ENCODE measurements at regions not wholly inside any gene's neighbourhood (a gene's known extent, or its start where the extent isn't known, plus 50 kb on each side); places are given as distances from the start of the nearest gene placed in this dataset.

DNA sequence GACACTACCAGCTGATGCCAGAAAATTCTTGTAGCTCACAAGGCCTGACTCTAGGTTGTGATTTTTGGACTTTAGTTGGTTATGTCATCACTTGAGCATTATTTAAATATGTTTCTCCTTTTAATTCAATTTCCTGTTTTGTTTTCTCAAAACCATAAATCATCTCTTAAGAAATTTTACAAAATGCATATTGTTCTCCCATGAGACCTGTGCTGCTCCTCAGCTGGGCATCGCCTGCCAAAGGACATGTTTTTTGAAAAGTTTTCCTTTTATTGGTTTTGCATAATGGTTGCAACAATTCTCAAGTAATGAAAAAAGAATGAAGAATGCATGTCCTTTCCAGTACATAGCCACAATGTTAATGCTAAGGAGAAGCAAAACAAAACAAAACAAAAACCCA is 204.7 kb upstream of the LYPLAL1 start:
- no peak for DNase-seq (ENCODE audit: low read depth, low spot score)
- TF ChIP-seq EZH2 (IDR thresholded peaks at IDR 0.05) = no peak
- H3K36me3 ChIP-seq (ENCODE audit: insufficient read depth, low read length) = no peaks in the 10 kb centered on the region
- no peak overlapping the region for H3K4me3 ChIP-seq
- H3K9me3 ChIP-seq (ENCODE audit: low read depth, low read length) = no peaks in the 10 kb centered on the region
- H3K9ac ChIP-seq (ENCODE audit: insufficient read length) = no peak overlapping the region
- H3K27ac ChIP-seq = no peak overlapping the region

DNA sequence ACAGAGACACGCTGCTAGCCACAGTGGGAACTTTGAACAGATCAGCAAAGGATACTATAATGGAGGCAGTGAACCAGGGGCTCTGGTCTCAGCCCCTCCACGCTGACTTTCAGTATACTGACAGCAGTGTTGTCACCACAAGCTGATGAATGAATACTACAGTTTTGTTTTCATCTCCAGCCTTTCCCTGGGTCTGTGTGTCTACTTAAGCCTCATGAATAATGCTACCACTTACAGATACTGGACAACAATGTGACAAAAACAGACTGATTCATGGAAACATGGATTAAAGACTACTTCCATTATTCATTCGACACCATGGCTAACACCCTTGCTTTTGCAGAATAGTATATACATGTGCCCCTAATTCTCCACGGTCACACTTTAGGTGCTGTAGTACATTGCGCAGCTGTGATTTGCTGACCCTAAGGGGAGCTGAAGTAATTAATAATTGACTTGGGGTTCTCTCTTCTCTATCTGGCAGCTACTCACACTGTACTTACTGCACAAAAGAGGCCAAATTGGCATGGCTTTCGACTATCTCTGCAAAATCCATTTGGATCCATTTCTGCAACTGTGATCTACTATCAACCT is 203.2 kb upstream of the LYPLAL1 start:
- TF ChIP-seq FOXP2 (optimal IDR thresholded peaks at IDR 0.05; ENCODE audit: control extremely low read depth, extremely low read length, insufficient read depth) (no peak), POLR2AphosphoS5 (IDR thresholded peaks at IDR 0.05; ENCODE audit: borderline replicate concordance, low read depth, low read length) (no peak), EZH2 (IDR thresholded peaks at IDR 0.05) (no peak)
- Histone ChIP-seq H3K4me3 (no peak overlapping the region), H3K9me3 (ENCODE audit: low read depth, low read length) (no peaks in the 10 kb centered on the region), H3K27ac (no peak overlapping the region), H3K36me3 (ENCODE audit: insufficient read depth, low read length) (no peaks in the 10 kb centered on the region), H3K9ac (ENCODE audit: insufficient read length) (no peak overlapping the region)
- no peak for DNase-seq (ENCODE audit: low read depth, low spot score)

DNA sequence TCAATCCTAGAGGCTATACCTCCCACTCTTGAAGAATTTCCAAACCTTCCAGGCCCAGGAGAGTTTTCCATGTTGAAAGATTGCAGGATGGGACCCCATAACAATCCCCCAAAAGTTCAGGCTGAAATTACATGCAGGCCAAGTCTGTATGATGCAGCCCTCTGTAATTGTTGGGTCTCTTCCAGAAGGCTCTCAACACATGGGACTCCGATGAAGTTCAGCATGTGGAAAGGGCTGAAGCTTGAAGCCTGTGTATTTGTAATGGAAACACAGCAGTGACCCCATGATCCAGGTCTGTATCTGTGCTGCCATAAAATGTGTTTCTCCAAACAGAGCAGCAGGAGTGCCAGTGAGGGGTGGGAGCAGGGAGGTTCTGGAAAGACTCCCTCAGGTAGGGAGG is 202.5 kb upstream of the LYPLAL1 start:
- H3K4me3 ChIP-seq = no peak overlapping the region
- H3K27ac ChIP-seq = no peak overlapping the region
- no peak for DNase-seq (ENCODE audit: low read depth, low spot score)
- no peak for TF ChIP-seq EZH2 (IDR thresholded peaks at IDR 0.05)
- no peak for TF ChIP-seq FOXP2 (optimal IDR thresholded peaks at IDR 0.05; ENCODE audit: control extremely low read depth, extremely low read length, insufficient read depth)
- TF ChIP-seq POLR2AphosphoS5 (IDR thresholded peaks at IDR 0.05; ENCODE audit: borderline replicate concordance, low read depth, low read length) = no peak
- H3K36me3 ChIP-seq (ENCODE audit: insufficient read depth, low read length) = no peaks in the 10 kb centered on the region
- no peak overlapping the region for H3K9ac ChIP-seq (ENCODE audit: insufficient read length)
- no peaks in the 10 kb centered on the region for H3K9me3 ChIP-seq (ENCODE audit: low read depth, low read length)

DNA sequence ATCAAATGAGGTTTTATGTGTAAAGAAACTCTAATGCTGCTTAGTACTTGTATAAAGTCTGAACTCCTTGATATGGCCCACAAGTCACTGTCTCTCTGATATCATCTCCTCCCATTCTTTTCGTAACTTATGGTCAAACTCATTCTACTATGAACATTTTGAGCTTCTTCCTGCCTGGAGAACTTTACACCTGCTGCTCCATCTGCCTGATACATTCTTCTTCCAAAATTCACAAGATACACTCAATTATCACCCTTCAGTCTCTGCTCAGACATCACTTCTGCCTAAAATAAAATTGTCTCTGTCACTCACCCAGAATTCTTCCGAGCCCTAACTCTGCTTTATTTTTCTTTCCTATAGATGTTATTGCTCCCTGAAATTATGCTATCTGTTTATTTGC is 192.8 kb upstream of the LYPLAL1 start:
- TF ChIP-seq POLR2AphosphoS5 (IDR thresholded peaks at IDR 0.05; ENCODE audit: borderline replicate concordance, low read depth, low read length) (no peak), FOXP2 (optimal IDR thresholded peaks at IDR 0.05; ENCODE audit: control extremely low read depth, extremely low read length, insufficient read depth) (no peak), EZH2 (IDR thresholded peaks at IDR 0.05) (no peak)
- Histone ChIP-seq H3K27ac (no peak overlapping the region), H3K36me3 (ENCODE audit: insufficient read depth, low read length) (no peaks in the 10 kb centered on the region), H3K9me3 (ENCODE audit: low read depth, low read length) (no peaks in the 10 kb centered on the region), H3K9ac (ENCODE audit: insufficient read length) (no peak overlapping the region), H3K4me3 (no peak overlapping the region)
- DNase-seq (ENCODE audit: low read depth, low spot score) = no peak

DNA sequence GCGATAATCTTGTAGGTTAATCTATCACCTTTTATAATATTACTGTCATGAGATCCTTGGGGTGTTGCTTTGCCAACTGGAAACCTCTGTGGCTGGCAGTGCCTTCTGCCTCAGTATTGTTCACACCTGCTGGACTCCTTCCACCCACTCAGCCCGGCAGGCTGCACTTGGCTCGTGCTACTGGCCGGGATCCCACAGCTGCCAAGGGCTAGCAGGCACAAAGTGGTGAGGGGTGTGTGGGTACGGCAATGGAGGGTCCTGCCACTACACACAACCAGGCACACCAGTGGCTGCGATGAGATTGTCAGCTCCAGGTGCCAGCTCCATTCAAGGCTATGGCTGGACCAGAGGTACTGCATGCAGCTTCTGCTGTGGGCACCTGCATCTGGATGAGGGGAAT is 191.2 kb upstream of the LYPLAL1 start:
- Histone ChIP-seq H3K9me3 (ENCODE audit: low read depth, low read length) (no peaks in the 10 kb centered on the region), H3K4me3 (no peak overlapping the region)
- DNase-seq (ENCODE audit: low read depth, low spot score) = no peak

DNA sequence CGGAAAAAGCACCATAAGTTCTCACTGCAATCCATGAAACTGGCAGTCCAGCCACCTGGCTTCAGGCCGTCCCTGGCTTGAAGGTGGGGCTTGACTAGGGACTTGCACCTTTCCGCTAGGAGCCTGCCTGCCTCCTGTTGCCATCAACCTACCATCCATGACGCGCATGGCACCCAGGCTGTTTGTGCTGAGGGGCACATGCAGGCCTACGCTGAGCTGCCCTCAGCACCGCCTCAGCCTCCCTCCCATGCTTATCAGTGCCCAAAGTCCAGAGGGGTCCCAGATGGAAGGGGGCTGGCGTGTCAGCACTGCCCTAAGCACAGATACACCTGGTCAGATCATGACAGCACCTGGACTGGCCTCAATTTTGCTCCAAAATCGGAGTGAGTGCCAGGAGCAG is 190.2 kb upstream of the LYPLAL1 start:
- Histone ChIP-seq H3K27ac (no peak overlapping the region), H3K9me3 (ENCODE audit: low read depth, low read length) (no peaks in the 10 kb centered on the region), H3K36me3 (ENCODE audit: insufficient read depth, low read length) (no peaks in the 10 kb centered on the region), H3K9ac (ENCODE audit: insufficient read length) (no peak overlapping the region), H3K4me3 (no peak overlapping the region)
- no peak for DNase-seq (ENCODE audit: low read depth, low spot score)
- TF ChIP-seq FOXP2 (optimal IDR thresholded peaks at IDR 0.05; ENCODE audit: control extremely low read depth, extremely low read length, insufficient read depth) = no peak
- TF ChIP-seq EZH2 (IDR thresholded peaks at IDR 0.05) = no peak
- TF ChIP-seq POLR2AphosphoS5 (IDR thresholded peaks at IDR 0.05; ENCODE audit: borderline replicate concordance, low read depth, low read length) = no peak

More for the DNA sequence above, 191.2 kb upstream of the LYPLAL1 start:
- Histone ChIP-seq H3K9ac (ENCODE audit: insufficient read length) (no peak overlapping the region), H3K27ac (no peak overlapping the region), H3K36me3 (ENCODE audit: insufficient read depth, low read length) (no peaks in the 10 kb centered on the region)
- no peak for TF ChIP-seq POLR2AphosphoS5 (IDR thresholded peaks at IDR 0.05; ENCODE audit: borderline replicate concordance, low read depth, low read length)
- TF ChIP-seq EZH2 (IDR thresholded peaks at IDR 0.05) = no peak
- no peak for TF ChIP-seq FOXP2 (optimal IDR thresholded peaks at IDR 0.05; ENCODE audit: control extremely low read depth, extremely low read length, insufficient read depth)

DNA sequence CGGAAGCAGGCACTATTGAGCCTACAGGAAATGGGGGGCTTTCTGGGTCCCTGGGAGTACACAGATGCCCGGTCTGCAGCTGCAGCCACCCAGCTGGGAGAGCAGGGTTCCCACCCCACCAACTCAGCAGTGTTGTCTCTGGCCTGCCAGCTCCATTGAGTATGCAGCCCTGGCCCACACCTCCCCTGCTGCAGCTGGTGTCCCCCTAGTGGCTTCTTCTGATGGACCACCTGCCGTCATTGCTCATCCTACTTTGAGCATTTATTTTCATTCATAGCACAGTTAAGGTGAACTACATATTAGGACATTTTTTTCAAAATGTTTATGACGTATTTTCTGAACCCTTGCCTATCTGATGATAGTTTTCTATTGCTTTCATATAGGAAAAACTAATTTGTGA is 189.8 kb upstream of the LYPLAL1 start:
- H3K9ac ChIP-seq (ENCODE audit: insufficient read length) = no peak overlapping the region
- no peaks in the 10 kb centered on the region for H3K9me3 ChIP-seq (ENCODE audit: low read depth, low read length)
- H3K27ac ChIP-seq = no peak overlapping the region
- H3K4me3 ChIP-seq = no peak overlapping the region
- DNase-seq (ENCODE audit: low read depth, low spot score) = no peak
- TF ChIP-seq EZH2 (IDR thresholded peaks at IDR 0.05) (no peak), FOXP2 (optimal IDR thresholded peaks at IDR 0.05; ENCODE audit: control extremely low read depth, extremely low read length, insufficient read depth) (no peak), POLR2AphosphoS5 (IDR thresholded peaks at IDR 0.05; ENCODE audit: borderline replicate concordance, low read depth, low read length) (no peak)
- no peaks in the 10 kb centered on the region for H3K36me3 ChIP-seq (ENCODE audit: insufficient read depth, low read length)

DNA sequence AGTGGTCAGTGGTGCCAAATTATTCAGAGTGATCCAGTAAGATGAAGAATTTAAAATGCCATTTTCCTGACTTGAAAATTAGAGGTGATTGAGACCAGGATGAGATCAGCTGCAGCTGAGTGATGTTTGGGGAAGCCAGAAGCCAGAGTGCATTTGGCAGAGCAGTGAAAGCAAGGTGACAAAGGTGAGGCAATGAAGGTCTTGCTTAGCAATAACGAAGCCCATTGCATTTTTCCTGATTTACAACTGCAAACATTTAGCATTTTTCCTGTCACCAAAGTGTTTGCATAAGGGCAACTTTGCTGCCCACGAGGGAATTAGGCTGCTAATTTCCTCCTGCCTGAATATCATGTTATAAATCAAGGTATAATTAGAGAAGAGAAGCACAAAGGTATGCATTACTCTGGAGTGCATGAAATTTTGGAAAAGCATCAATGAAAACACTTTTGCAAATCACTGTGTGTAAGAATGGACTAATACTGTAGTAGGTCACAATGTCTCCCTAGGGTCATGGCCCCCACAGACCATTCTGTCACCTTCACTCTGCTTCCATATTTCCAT is 188.2 kb upstream of the LYPLAL1 start:
- no peak for TF ChIP-seq FOXP2 (optimal IDR thresholded peaks at IDR 0.05; ENCODE audit: control extremely low read depth, extremely low read length, insufficient read depth)
- TF ChIP-seq POLR2AphosphoS5 (IDR thresholded peaks at IDR 0.05; ENCODE audit: borderline replicate concordance, low read depth, low read length) = no peak
- TF ChIP-seq EZH2 (IDR thresholded peaks at IDR 0.05) = no peak
- no peak overlapping the region for H3K4me3 ChIP-seq
- no peaks in the 10 kb centered on the region for H3K36me3 ChIP-seq (ENCODE audit: insufficient read depth, low read length)
- no peaks in the 10 kb centered on the region for H3K9me3 ChIP-seq (ENCODE audit: low read depth, low read length)
- no peak for DNase-seq (ENCODE audit: low read depth, low spot score)
- no peak overlapping the region for H3K9ac ChIP-seq (ENCODE audit: insufficient read length)
- no peak overlapping the region for H3K27ac ChIP-seq

DNA sequence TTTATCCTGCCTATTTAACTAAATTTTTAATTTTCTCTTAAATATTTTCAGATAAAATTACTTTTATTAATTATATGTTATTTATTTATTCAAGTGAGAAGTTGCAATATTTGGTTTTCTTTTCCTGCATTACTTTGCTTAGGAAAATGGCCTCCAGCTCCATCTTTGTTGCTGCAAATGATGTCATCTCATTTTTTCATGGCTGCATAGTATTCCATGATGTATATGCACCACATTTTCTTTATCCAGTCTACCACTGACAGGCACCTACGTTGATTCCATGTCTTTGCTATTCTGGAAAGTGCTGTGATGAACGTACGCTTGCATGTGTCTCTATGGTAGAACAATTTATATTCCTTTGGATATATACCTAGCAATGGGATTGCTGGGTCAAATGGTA is 186.9 kb upstream of the LYPLAL1 start:
- no peak for TF ChIP-seq POLR2AphosphoS5 (IDR thresholded peaks at IDR 0.05; ENCODE audit: borderline replicate concordance, low read depth, low read length)
- TF ChIP-seq FOXP2 (optimal IDR thresholded peaks at IDR 0.05; ENCODE audit: control extremely low read depth, extremely low read length, insufficient read depth) = no peak
- TF ChIP-seq EZH2 (IDR thresholded peaks at IDR 0.05) = no peak
- Histone ChIP-seq H3K36me3 (ENCODE audit: insufficient read depth, low read length) (no peaks in the 10 kb centered on the region), H3K4me3 (no peak overlapping the region), H3K9me3 (ENCODE audit: low read depth, low read length) (no peaks in the 10 kb centered on the region), H3K9ac (ENCODE audit: insufficient read length) (no peak overlapping the region), H3K27ac (no peak overlapping the region)
- DNase-seq (ENCODE audit: low read depth, low spot score) = no peak
